Fibroblast of skin of right biceps (primary cell): ENCODE measurements at regions not wholly inside any gene's neighbourhood (a gene's known extent, or its start where the extent isn't known, plus 50 kb on each side); places are given as distances from the start of the nearest gene placed in this dataset.
A peak's percentile ranks its signal among the peaks of the same experiment; 100 is the strongest.

Experiments used
- DNase-seq: peaks from one replicate; pipeline ENCODE4 v3.0.0-alpha.2; 2013

- DNase-seq: peak; percentile 14
Measured at GRCh38 chr18:75654851-75655751, 227.6 kb upstream of the SMIM21 start.

- DNase-seq: no peak
Measured at GRCh38 chr18:75654386-75654785, 226.9 kb upstream of the SMIM21 start.

GRCh38 chr18:75652528-75652927 is 225.0 kb upstream of the SMIM21 start:
- DNase-seq: no peak

- DNase-seq: no peak
Measured at GRCh38 chr18:75644871-75645270, 217.4 kb upstream of the SMIM21 start.

GRCh38 chr18:75643083-75643482 is 215.6 kb upstream of the SMIM21 start:
- DNase-seq: no peak

- no peak for DNase-seq
Measured at GRCh38 chr18:75639472-75639831, 211.9 kb upstream of the SMIM21 start.

GRCh38 chr18:75638776-75639471 is 211.4 kb upstream of the SMIM21 start:
- DNase-seq: peak; percentile 86

- DNase-seq: peak; percentile 91
Measured at GRCh38 chr18:75638223-75638775, 210.8 kb upstream of the SMIM21 start.

GRCh38 chr18:75635096-75635495 is 207.6 kb upstream of the SMIM21 start:
- DNase-seq: no peak

GRCh38 chr18:75625966-75626365 is 198.5 kb upstream of the SMIM21 start:
- DNase-seq: peak; percentile 11

GRCh38 chr18:75624869-75625268 is 197.4 kb upstream of the SMIM21 start:
- peak; percentile 8 for DNase-seq

- no peak for DNase-seq
Measured at GRCh38 chr18:75621818-75622217, 194.3 kb upstream of the SMIM21 start.

- no peak for DNase-seq
Measured at GRCh38 chr18:75618146-75618545, 190.6 kb upstream of the SMIM21 start.

- DNase-seq: no peak
Measured at GRCh38 chr18:75612456-75612855, 185.0 kb upstream of the SMIM21 start.

GRCh38 chr18:75607701-75608100 is 180.2 kb upstream of the SMIM21 start:
- peak; percentile 36 for DNase-seq

- no peak for DNase-seq
Measured at GRCh38 chr18:75592527-75592926, 165.0 kb upstream of the SMIM21 start.

GRCh38 chr18:75588412-75588811 is 160.9 kb upstream of the SMIM21 start:
- no peak for DNase-seq

- DNase-seq: no peak
Measured at GRCh38 chr18:75587131-75587530, 159.6 kb upstream of the SMIM21 start.

GRCh38 chr18:75586130-75586889 is 158.8 kb upstream of the SMIM21 start:
- no peak for DNase-seq

- DNase-seq: no peak
Measured at GRCh38 chr18:75582940-75583339, 155.4 kb upstream of the SMIM21 start.

- DNase-seq: peak; percentile 90
Measured at GRCh38 chr18:75582406-75582821, 154.9 kb upstream of the SMIM21 start.

GRCh38 chr18:75581336-75582131 is 154.0 kb upstream of the SMIM21 start:
- DNase-seq: peak; percentile 65
